Activated CD8-positive, alpha-beta memory T cell treated with anti-CD3 and anti-CD28 coated beads for 48 hours (primary cell): ENCODE measurements at regions not wholly inside any gene's neighbourhood (a gene's known extent, or its start where the extent isn't known, plus 50 kb on each side); places are given as distances from the start of the nearest gene placed in this dataset.

Source experiments
- DNase-seq, 3 experiments: peaks; one replicate each; pipeline ENCODE4 v3.0.0-alpha.2; 2020; ENCODE audit warnings: low read depth in 2 of 3, low spot score in 2 of 3

GRCh38 chr7:131745390-131746248 is 189.2 kb upstream of the PODXL start:
- DNase-seq = no peak

GRCh38 chr7:131741446-131741845 is 185.0 kb upstream of the PODXL start:
- DNase-seq = no peak

GRCh38 chr7:131737746-131738465 is 181.5 kb upstream of the PODXL start:
- DNase-seq = no peak

GRCh38 chr7:131735101-131735500 is 178.7 kb upstream of the PODXL start:
- no peak for DNase-seq

- DNase-seq = no peak
Observed at GRCh38 chr7:131733604-131734003, 177.2 kb upstream of the PODXL start.

GRCh38 chr7:131727189-131727588 is 170.8 kb upstream of the PODXL start:
- no peak for DNase-seq

GRCh38 chr7:131726686-131727085 is 170.3 kb upstream of the PODXL start:
- no peak for DNase-seq

- DNase-seq = no peak
Observed at GRCh38 chr7:131726031-131726430, 169.6 kb upstream of the PODXL start.

- DNase-seq = no peak
Observed at GRCh38 chr7:131724776-131725345, 168.4 kb upstream of the PODXL start.

GRCh38 chr7:131723926-131724325 is 167.5 kb upstream of the PODXL start:
- no peak for DNase-seq

GRCh38 chr7:131722371-131722770 is 165.9 kb upstream of the PODXL start:
- DNase-seq = no peak

GRCh38 chr7:131721660-131722059 is 165.2 kb upstream of the PODXL start:
- no peak for DNase-seq

GRCh38 chr7:131720703-131721102 is 164.3 kb upstream of the PODXL start:
- no peak for DNase-seq

GRCh38 chr7:131717181-131717580 is 160.8 kb upstream of the PODXL start:
- no peak for DNase-seq

- DNase-seq = no peak
Observed at GRCh38 chr7:131699323-131699722, 142.9 kb upstream of the PODXL start.

GRCh38 chr7:131692131-131692960 is 135.9 kb upstream of the PODXL start:
- peak in 2 of 3 experiments; percentile 35 to 67 for DNase-seq

GRCh38 chr7:131691454-131692130 is 135.2 kb upstream of the PODXL start:
- DNase-seq = no peak

- DNase-seq = no peak
Observed at GRCh38 chr7:131690441-131690840, 134.0 kb upstream of the PODXL start.

GRCh38 chr7:131689662-131690234 is 133.3 kb upstream of the PODXL start:
- no peak for DNase-seq
